ENCODE measurements at regions not wholly inside any gene's neighbourhood (a gene's known extent, or its start where the extent isn't known, plus 50 kb on each side); places are given as distances from the start of the nearest gene placed in this dataset.

- H3K36me3 ChIP-seq = no peaks in the 10 kb centered on the region
- no peak for TF ChIP-seq EP300 (IDR thresholded peaks at IDR 0.05)
- TF ChIP-seq POLR2A (IDR thresholded peaks at IDR 0.05) = no peak
- no peak for TF ChIP-seq CTCF (IDR thresholded peaks at IDR 0.05)
- H3K27ac ChIP-seq = no peak overlapping the region
- no peak for DNase-seq (ENCODE audit: low spot score in 2 of 2)
- H3K27me3 ChIP-seq = no peaks in the 10 kb centered on the region
- H3K9me3 ChIP-seq = no peaks in the 10 kb centered on the region
- H3K4me3 ChIP-seq = no peak overlapping the region
- H3K4me1 ChIP-seq = no peaks in the 10 kb centered on the region
- WGBS, 2 donors = 37 to 43% methylated on average over 3 of the region's 3 CpGs
These were observed 576.5 kb upstream of the SLITRK5 start for GRCh38 chr13:87094646-87095045.

GRCh38 chr13:87100431-87100830, 570.7 kb upstream of the SLITRK5 start:
- Histone ChIP-seq H3K27ac (no peak overlapping the region), H3K36me3 (no peaks in the 10 kb centered on the region), H3K4me1 (no peaks in the 10 kb centered on the region), H3K9me3 (no peaks in the 10 kb centered on the region), H3K27me3 (no peaks in the 10 kb centered on the region), H3K4me3 (no peak overlapping the region)
- 78 to 79% methylated on average over 5 of the region's 5 CpGs for WGBS, 2 donors
- DNase-seq (ENCODE audit: low spot score in 2 of 2) = no peak
- TF ChIP-seq CTCF (IDR thresholded peaks at IDR 0.05) (no peak), EP300 (IDR thresholded peaks at IDR 0.05) (no peak), POLR2A (IDR thresholded peaks at IDR 0.05) (no peak)

GRCh38 chr13:87107651-87108050, 563.5 kb upstream of the SLITRK5 start:
- DNase-seq (ENCODE audit: low spot score in 2 of 2) = no peak
- Histone ChIP-seq H3K4me1 (no peaks in the 10 kb centered on the region), H3K27me3 (no peaks in the 10 kb centered on the region), H3K4me3 (no peak overlapping the region), H3K9me3 (no peaks in the 10 kb centered on the region), H3K27ac (no peak overlapping the region), H3K36me3 (no peaks in the 10 kb centered on the region)
- 60 to 64% methylated on average over 2 of the region's 2 CpGs for WGBS, 2 donors
- TF ChIP-seq CTCF (IDR thresholded peaks at IDR 0.05) (no peak), EP300 (IDR thresholded peaks at IDR 0.05) (no peak), POLR2A (IDR thresholded peaks at IDR 0.05) (no peak)

GRCh38 chr13:87120476-87120875, 550.7 kb upstream of the SLITRK5 start:
- Histone ChIP-seq H3K27me3 (no peaks in the 10 kb centered on the region), H3K4me1 (no peaks in the 10 kb centered on the region), H3K9me3 (no peaks in the 10 kb centered on the region), H3K36me3 (no peaks in the 10 kb centered on the region), H3K27ac (no peak overlapping the region), H3K4me3 (no peak overlapping the region)
- whole genome bisulfite sequencing, 2 donors = 23% methylated on average over 2 of the region's 2 CpGs
- no peak for DNase-seq (ENCODE audit: low spot score in 2 of 2)
- TF ChIP-seq POLR2A (IDR thresholded peaks at IDR 0.05) (no peak), EP300 (IDR thresholded peaks at IDR 0.05) (no peak), CTCF (IDR thresholded peaks at IDR 0.05) (no peak)

GRCh38 chr13:87122551-87122950, 548.6 kb upstream of the SLITRK5 start:
- no peak overlapping the region for H3K4me3 ChIP-seq
- no peak for DNase-seq (ENCODE audit: low spot score in 2 of 2)
- no peak for TF ChIP-seq EP300 (IDR thresholded peaks at IDR 0.05)
- no peak for TF ChIP-seq POLR2A (IDR thresholded peaks at IDR 0.05)
- TF ChIP-seq CTCF (IDR thresholded peaks at IDR 0.05) = no peak
- H3K27me3 ChIP-seq = no peaks in the 10 kb centered on the region
- no peaks in the 10 kb centered on the region for H3K4me1 ChIP-seq
- H3K36me3 ChIP-seq = no peaks in the 10 kb centered on the region
- H3K27ac ChIP-seq = no peak overlapping the region
- H3K9me3 ChIP-seq = no peaks in the 10 kb centered on the region
